ENCODE measurements at regions not wholly inside any gene's neighbourhood (a gene's known extent, or its start where the extent isn't known, plus 50 kb on each side); places are given as distances from the start of the nearest gene placed in this dataset.

- no peaks in the 10 kb centered on the region for H3K36me3 ChIP-seq
- no peak for TF ChIP-seq CTCF (IDR thresholded peaks at IDR 0.05; ENCODE audit: low read depth, low read length)
- no peak for DNase-seq (ENCODE audit: low read depth in 1 of 2, low spot score in 1 of 2)
These were observed 523.8 kb downstream of the BRD1 start for GRCh38 chr22:49303781-49304461.

GRCh38 chr22:49303061-49303735 is 524.5 kb downstream of the BRD1 start:
- TF ChIP-seq CTCF (IDR thresholded peaks at IDR 0.05; ENCODE audit: low read depth, low read length), result no peak
- Histone ChIP-seq H3K36me3 (no peaks in the 10 kb centered on the region), H3K4me1 (ENCODE audit: low read depth) (no peaks in the 10 kb centered on the region), H3K9me3 (ENCODE audit: low read depth) (no peaks in the 10 kb centered on the region), H3K27me3 (no peaks in the 10 kb centered on the region), H3K4me3 (no peak overlapping the region), H3K27ac (no peak overlapping the region)
- no peak for DNase-seq (ENCODE audit: low read depth in 1 of 2, low spot score in 1 of 2)

More at GRCh38 chr22:49303781-49304461, 523.8 kb downstream of the BRD1 start:
- Histone ChIP-seq H3K4me3 (no peak overlapping the region), H3K27ac (no peak overlapping the region), H3K27me3 (no peaks in the 10 kb centered on the region), H3K4me1 (ENCODE audit: low read depth) (no peaks in the 10 kb centered on the region), H3K9me3 (ENCODE audit: low read depth) (no peaks in the 10 kb centered on the region)

GRCh38 chr22:49302530-49302929 is 525.1 kb downstream of the BRD1 start:
- TF ChIP-seq CTCF (IDR thresholded peaks at IDR 0.05; ENCODE audit: low read depth, low read length), result no peak
- Histone ChIP-seq H3K9me3 (ENCODE audit: low read depth) (no peaks in the 10 kb centered on the region), H3K27ac (no peak overlapping the region), H3K4me1 (ENCODE audit: low read depth) (no peaks in the 10 kb centered on the region), H3K4me3 (no peak overlapping the region), H3K27me3 (no peaks in the 10 kb centered on the region), H3K36me3 (no peaks in the 10 kb centered on the region)
- no peak for DNase-seq (ENCODE audit: low read depth in 1 of 2, low spot score in 1 of 2)

GRCh38 chr22:49302150-49302460 is 525.6 kb downstream of the BRD1 start:
- Histone ChIP-seq H3K9me3 (ENCODE audit: low read depth) (no peaks in the 10 kb centered on the region), H3K27me3 (no peaks in the 10 kb centered on the region), H3K27ac (no peak overlapping the region), H3K36me3 (no peaks in the 10 kb centered on the region), H3K4me3 (no peak overlapping the region), H3K4me1 (ENCODE audit: low read depth) (no peaks in the 10 kb centered on the region)
- no peak for TF ChIP-seq CTCF (IDR thresholded peaks at IDR 0.05; ENCODE audit: low read depth, low read length)
- no peak for DNase-seq (ENCODE audit: low read depth in 1 of 2, low spot score in 1 of 2)

GRCh38 chr22:49301398-49302149 is 526.1 kb downstream of the BRD1 start:
- Histone ChIP-seq H3K27ac (no peak overlapping the region), H3K9me3 (ENCODE audit: low read depth) (no peaks in the 10 kb centered on the region), H3K4me1 (ENCODE audit: low read depth) (no peaks in the 10 kb centered on the region), H3K4me3 (no peak overlapping the region), H3K36me3 (no peaks in the 10 kb centered on the region), H3K27me3 (no peaks in the 10 kb centered on the region)
- DNase-seq (ENCODE audit: low read depth in 1 of 2, low spot score in 1 of 2), result no peak
- no peak for TF ChIP-seq CTCF (IDR thresholded peaks at IDR 0.05; ENCODE audit: low read depth, low read length)
